ENCODE measurements at regions not wholly inside any gene's neighbourhood (a gene's known extent, or its start where the extent isn't known, plus 50 kb on each side); places are given as distances from the start of the nearest gene placed in this dataset.

DNA sequence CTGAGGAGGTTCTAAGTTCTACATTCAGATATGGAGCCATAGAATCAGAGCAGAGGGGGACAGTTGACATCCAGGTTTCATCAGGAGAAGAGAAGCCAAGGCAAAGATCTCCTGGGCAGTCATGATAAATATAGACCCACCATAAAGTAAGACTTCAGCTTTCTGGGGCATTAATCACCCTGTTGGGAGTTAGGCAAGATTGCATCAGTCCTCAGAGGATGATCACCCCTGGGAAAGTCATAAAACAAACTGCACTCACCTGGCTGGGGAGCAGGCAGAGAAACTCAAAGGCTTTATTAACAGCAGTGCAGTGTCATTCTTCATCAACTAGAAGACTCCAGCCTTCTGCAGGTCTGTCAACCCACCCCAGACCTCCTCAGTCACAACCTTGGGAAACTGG, 301.3 kb upstream of the JARID2 start:
- H3K4me3 ChIP-seq (ENCODE audit: low read length) = no peak overlapping the region
- H3K27ac ChIP-seq (ENCODE audit: low read depth, low read length) = no peak overlapping the region
- H3K36me3 ChIP-seq (ENCODE audit: control insufficient read depth, low read length) = no peaks in the 10 kb centered on the region
- no peaks in the 10 kb centered on the region for H3F3A ChIP-seq (ENCODE audit: control insufficient read depth, insufficient read depth)
- no peak overlapping the region for H3K4me2 ChIP-seq (ENCODE audit: low read length)
- no peaks in the 10 kb centered on the region for H3K9me3 ChIP-seq (ENCODE audit: control insufficient read depth, insufficient read depth, low read length)
- no peaks in the 10 kb centered on the region for H3K79me2 ChIP-seq (ENCODE audit: control insufficient read depth, low read length)
- TF ChIP-seq, protein P1, sequence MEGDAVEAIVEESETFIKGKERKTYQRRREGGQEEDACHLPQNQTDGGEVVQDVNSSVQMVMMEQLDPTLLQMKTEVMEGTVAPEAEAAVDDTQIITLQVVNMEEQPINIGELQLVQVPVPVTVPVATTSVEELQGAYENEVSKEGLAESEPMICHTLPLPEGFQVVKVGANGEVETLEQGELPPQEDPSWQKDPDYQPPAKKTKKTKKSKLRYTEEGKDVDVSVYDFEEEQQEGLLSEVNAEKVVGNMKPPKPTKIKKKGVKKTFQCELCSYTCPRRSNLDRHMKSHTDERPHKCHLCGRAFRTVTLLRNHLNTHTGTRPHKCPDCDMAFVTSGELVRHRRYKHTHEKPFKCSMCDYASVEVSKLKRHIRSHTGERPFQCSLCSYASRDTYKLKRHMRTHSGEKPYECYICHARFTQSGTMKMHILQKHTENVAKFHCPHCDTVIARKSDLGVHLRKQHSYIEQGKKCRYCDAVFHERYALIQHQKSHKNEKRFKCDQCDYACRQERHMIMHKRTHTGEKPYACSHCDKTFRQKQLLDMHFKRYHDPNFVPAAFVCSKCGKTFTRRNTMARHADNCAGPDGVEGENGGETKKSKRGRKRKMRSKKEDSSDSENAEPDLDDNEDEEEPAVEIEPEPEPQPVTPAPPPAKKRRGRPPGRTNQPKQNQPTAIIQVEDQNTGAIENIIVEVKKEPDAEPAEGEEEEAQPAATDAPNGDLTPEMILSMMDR (IDR thresholded peaks at IDR 0.05; ENCODE audit: low read depth, low read length, poor library complexity, severe bottlenecking) = no peak
- no peak for TF ChIP-seq EZH2phosphoT487 (IDR thresholded peaks at IDR 0.05; ENCODE audit: borderline replicate concordance, low read length)
- H3K9me2 ChIP-seq (replicated peaks; ENCODE audit: control insufficient read depth, low read length) = no peaks in the 10 kb centered on the region
- 0 out of 2 replicates have a peak, but pooled peaks cover 3% of the 10 kb centered on the region for H3K4me1 ChIP-seq (ENCODE audit: control insufficient read depth, low read length)
- no peaks in the 10 kb centered on the region for H3K27me3 ChIP-seq (ENCODE audit: control insufficient read depth, low read length)
- no peaks in the 10 kb centered on the region for H4K20me1 ChIP-seq (ENCODE audit: control insufficient read depth, insufficient read depth, low read depth, low read length)

DNA sequence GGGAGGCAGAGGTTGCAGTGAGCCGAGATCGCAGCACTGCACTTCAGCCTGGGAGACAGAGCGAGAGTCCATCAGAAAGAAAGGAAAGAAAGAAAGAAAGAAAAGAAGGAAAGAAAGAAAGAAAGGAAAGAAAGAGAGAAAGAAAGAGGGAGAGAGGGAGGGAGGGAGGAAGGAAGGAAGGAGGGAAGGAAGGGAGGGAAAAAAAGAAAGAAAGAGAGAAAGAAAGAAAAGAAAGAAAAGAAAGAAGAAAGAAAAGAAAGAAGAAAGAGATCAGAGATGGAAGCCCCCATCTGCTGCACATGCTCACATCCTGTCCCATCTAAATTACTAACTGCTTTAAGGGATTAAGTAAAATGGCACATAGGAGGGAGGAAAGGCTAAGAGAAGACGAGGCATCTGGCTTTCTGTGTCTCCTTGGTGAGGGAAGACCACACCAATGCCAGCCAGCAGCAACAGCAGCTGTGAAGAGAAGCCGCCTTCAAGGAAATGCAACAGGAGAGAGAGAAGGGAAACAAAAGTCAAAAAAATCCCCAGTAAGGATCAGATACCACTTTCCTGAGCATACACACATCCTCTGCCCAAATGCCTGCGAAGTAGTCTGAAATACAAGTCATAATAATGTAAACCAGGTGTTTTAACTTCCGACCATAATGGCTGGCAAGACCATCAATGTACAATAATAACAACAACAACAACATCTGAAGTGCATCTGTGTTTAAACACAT, 300.2 kb upstream of the JARID2 start:
- no peaks in the 10 kb centered on the region for H3K9me2 ChIP-seq (replicated peaks; ENCODE audit: control insufficient read depth, low read length)
- no peaks in the 10 kb centered on the region for H3K36me3 ChIP-seq (ENCODE audit: control insufficient read depth, low read length)
- H3K27ac ChIP-seq (ENCODE audit: low read depth, low read length) = no peak overlapping the region
- no peaks in the 10 kb centered on the region for H3F3A ChIP-seq (ENCODE audit: control insufficient read depth, insufficient read depth)
- no peak overlapping the region for H3K4me3 ChIP-seq (ENCODE audit: low read length)
- no peaks in the 10 kb centered on the region for H3K27me3 ChIP-seq (ENCODE audit: control insufficient read depth, low read length)
- TF ChIP-seq, protein P1 (IDR thresholded peaks at IDR 0.05; ENCODE audit: low read depth, low read length, poor library complexity, severe bottlenecking) = no peak
- no peak for TF ChIP-seq EZH2phosphoT487 (IDR thresholded peaks at IDR 0.05; ENCODE audit: borderline replicate concordance, low read length)
- no peaks in the 10 kb centered on the region for H4K20me1 ChIP-seq (ENCODE audit: control insufficient read depth, insufficient read depth, low read depth, low read length)
- no peak overlapping the region for H3K4me2 ChIP-seq (ENCODE audit: low read length)
- no peaks in the 10 kb centered on the region for H3K79me2 ChIP-seq (ENCODE audit: control insufficient read depth, low read length)
- H3K9me3 ChIP-seq (ENCODE audit: control insufficient read depth, insufficient read depth, low read length) = no peaks in the 10 kb centered on the region
- H3K4me1 ChIP-seq (ENCODE audit: control insufficient read depth, low read length) = 0 out of 2 replicates have a peak, but pooled peaks cover 3% of the 10 kb centered on the region

DNA sequence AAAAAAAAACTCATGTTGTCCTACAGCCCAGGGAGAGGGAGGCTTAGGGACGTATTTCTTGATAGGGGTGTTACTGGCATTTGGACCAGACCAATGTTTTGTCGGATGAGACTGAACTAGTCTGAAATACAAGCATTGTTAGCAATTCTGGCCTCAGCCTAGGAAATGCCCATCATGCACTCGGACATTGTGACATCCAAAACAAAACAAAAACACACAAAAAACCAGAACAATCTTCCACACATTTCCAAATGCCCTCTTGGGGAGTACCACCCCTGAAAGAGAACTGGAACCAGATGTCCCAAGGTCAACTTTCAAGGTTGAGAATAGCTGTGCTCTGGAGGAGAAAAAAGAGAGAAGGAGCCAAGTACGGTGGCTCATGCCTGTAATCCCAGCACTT, 299.1 kb upstream of the JARID2 start:
- TF ChIP-seq EZH2phosphoT487 (IDR thresholded peaks at IDR 0.05; ENCODE audit: borderline replicate concordance, low read length) = no peak
- TF ChIP-seq, protein P1 (IDR thresholded peaks at IDR 0.05; ENCODE audit: low read depth, low read length, poor library complexity, severe bottlenecking) = no peak
- Histone ChIP-seq H3K79me2 (ENCODE audit: control insufficient read depth, low read length) (no peaks in the 10 kb centered on the region), H3K4me2 (ENCODE audit: low read length) (no peak overlapping the region), H3K4me3 (ENCODE audit: low read length) (no peak overlapping the region), H3K4me1 (ENCODE audit: control insufficient read depth, low read length) (0 out of 2 replicates have a peak, but pooled peaks cover 3% of the 10 kb centered on the region), H3K9me3 (ENCODE audit: control insufficient read depth, insufficient read depth, low read length) (no peaks in the 10 kb centered on the region), H3K27me3 (ENCODE audit: control insufficient read depth, low read length) (no peaks in the 10 kb centered on the region), H3K9me2 (replicated peaks; ENCODE audit: control insufficient read depth, low read length) (no peaks in the 10 kb centered on the region), H3K27ac (ENCODE audit: low read depth, low read length) (no peak overlapping the region), H3K36me3 (ENCODE audit: control insufficient read depth, low read length) (no peaks in the 10 kb centered on the region), H3F3A (ENCODE audit: control insufficient read depth, insufficient read depth) (no peaks in the 10 kb centered on the region), H4K20me1 (ENCODE audit: control insufficient read depth, insufficient read depth, low read depth, low read length) (no peaks in the 10 kb centered on the region)
